Stimulated activated CD4-positive, alpha-beta T cell treated with anti-CD3 and anti-CD28 coated beads, Interleukin-15, amount 100 ng/mL, for 48 hours (primary cell): ENCODE measurements at regions not wholly inside any gene's neighbourhood (a gene's known extent, or its start where the extent isn't known, plus 50 kb on each side); places are given as distances from the start of the nearest gene placed in this dataset.
"Not testable (repeated sequence)": the region's sequence is repeated elsewhere in the genome, so short reads cannot be mapped to it uniquely, and the experiment has no call there.

Experiments
- DNase-seq, 2 donors: peaks; one replicate each; pipeline ENCODE4 v3.0.0-alpha.2; 2020; ENCODE audit warnings: low read depth in 2 of 2

- DNase-seq: no peak
These were observed 1036.5 kb downstream of the SLITRK5 start for GRCh38 chr13:88707646-88708045.

GRCh38 chr13:88717946-88718345, 1046.8 kb downstream of the SLITRK5 start:
- no peak for DNase-seq

- DNase-seq: no peak
These were observed 1047.6 kb downstream of the SLITRK5 start for GRCh38 chr13:88718781-88719180.

GRCh38 chr13:88726075-88726474, 1054.9 kb downstream of the SLITRK5 start:
- DNase-seq: no peak

GRCh38 chr13:88727236-88727635, 1056.1 kb downstream of the SLITRK5 start:
- not testable (repeated sequence) for DNase-seq

GRCh38 chr13:88729605-88730004, 1058.4 kb downstream of the SLITRK5 start:
- no peak for DNase-seq

- DNase-seq: no peak
These were observed 1064.9 kb downstream of the SLITRK5 start for GRCh38 chr13:88736026-88736425.

- no peak for DNase-seq
These were observed 1068.0 kb downstream of the SLITRK5 start for GRCh38 chr13:88739195-88739594.

- DNase-seq: no peak
These were observed 1073.1 kb downstream of the SLITRK5 start for GRCh38 chr13:88744289-88744688.

GRCh38 chr13:88745011-88745410, 1073.8 kb downstream of the SLITRK5 start:
- DNase-seq: no peak

- DNase-seq: no peak
These were observed 1080.9 kb downstream of the SLITRK5 start for GRCh38 chr13:88752041-88752440.

- DNase-seq: no peak
These were observed 1083.0 kb downstream of the SLITRK5 start for GRCh38 chr13:88754141-88754540.

GRCh38 chr13:88761145-88761544, 1090.0 kb downstream of the SLITRK5 start:
- no peak for DNase-seq

- DNase-seq: no peak
These were observed 1092.9 kb downstream of the SLITRK5 start for GRCh38 chr13:88764103-88764502.

GRCh38 chr13:88800505-88800904, 1129.3 kb downstream of the SLITRK5 start:
- no peak for DNase-seq

GRCh38 chr13:88801361-88801760, 1130.2 kb downstream of the SLITRK5 start:
- no peak for DNase-seq

- DNase-seq: no peak
These were observed 1131.7 kb downstream of the SLITRK5 start for GRCh38 chr13:88802886-88803285.

GRCh38 chr13:88806438-88806837, 1135.3 kb downstream of the SLITRK5 start:
- no peak for DNase-seq

- no peak for DNase-seq
These were observed 1146.4 kb downstream of the SLITRK5 start for GRCh38 chr13:88817560-88817959.

- DNase-seq: no peak
These were observed 1151.9 kb downstream of the SLITRK5 start for GRCh38 chr13:88823114-88823513.

- DNase-seq: no peak
These were observed 1153.0 kb downstream of the SLITRK5 start for GRCh38 chr13:88824218-88824617.

GRCh38 chr13:88840085-88840484, 1168.9 kb downstream of the SLITRK5 start:
- no peak for DNase-seq

GRCh38 chr13:88852293-88852692, 1181.1 kb downstream of the SLITRK5 start:
- not testable (repeated sequence) for DNase-seq

- DNase-seq: no peak
These were observed 1186.1 kb downstream of the SLITRK5 start for GRCh38 chr13:88857256-88857655.
